ENCODE measurements at regions not wholly inside any gene's neighbourhood (a gene's known extent, or its start where the extent isn't known, plus 50 kb on each side); places are given as distances from the start of the nearest gene placed in this dataset.

GRCh38 chr2:7618031-7618430, 700.8 kb downstream of the RNF144A start:
- no peak for DNase-seq
- peaks cover 18% of the 10 kb centered on the region for H3K4me1 Mint-ChIP-seq
- no peak overlapping the region for H3K4me3 Mint-ChIP-seq
- H3K36me3 Mint-ChIP-seq (ENCODE audit: low read depth), result no peaks in the 10 kb centered on the region
- H3K9me3 Mint-ChIP-seq, result no peaks in the 10 kb centered on the region
- no peak overlapping the region for H3K27ac Mint-ChIP-seq
- H3K4me1 ChIP-seq (ENCODE audit: control insufficient read depth, insufficient read depth, low read length), result no peaks in the 10 kb centered on the region
- no peaks in the 10 kb centered on the region for H3K36me3 ChIP-seq (ENCODE audit: control insufficient read depth, insufficient read depth, low read length)
- no peak overlapping the region for H3K9ac ChIP-seq (ENCODE audit: extremely low read depth, low read length, poor library complexity, severe bottlenecking)
- 87 to 100% methylated on average over 2 to 3 of the region's 3 CpGs for WGBS, 2 experiments (ENCODE audit: insufficient coverage in 1 of 2, insufficient read length in 1 of 2)
- H3K9me3 ChIP-seq (ENCODE audit: control insufficient read depth, low read length), result no peaks in the 10 kb centered on the region
- H3K4me3 ChIP-seq (ENCODE audit: low read length), result no peak overlapping the region
- H3K27ac ChIP-seq (ENCODE audit: low read depth, low read length), result no peak overlapping the region
- no peaks in the 10 kb centered on the region for H3K27me3 ChIP-seq (ENCODE audit: control insufficient read depth, insufficient read depth, low read length, poor library complexity, severe bottlenecking)
- no peaks in the 10 kb centered on the region for H3K27me3 Mint-ChIP-seq (ENCODE audit: insufficient read depth)
- no peak for TF ChIP-seq CTCF (conservative IDR thresholded peaks at IDR 0.05)

GRCh38 chr2:7619203-7619970, 702.2 kb downstream of the RNF144A start:
- Histone ChIP-seq H3K36me3 (ENCODE audit: control insufficient read depth, insufficient read depth, low read length) (no peaks in the 10 kb centered on the region), H3K9me3 (ENCODE audit: control insufficient read depth, low read length) (no peaks in the 10 kb centered on the region), H3K27me3 (ENCODE audit: control insufficient read depth, insufficient read depth, low read length, poor library complexity, severe bottlenecking) (no peaks in the 10 kb centered on the region), H3K9ac (ENCODE audit: extremely low read depth, low read length, poor library complexity, severe bottlenecking) (no peak overlapping the region), H3K4me1 (ENCODE audit: control insufficient read depth, insufficient read depth, low read length) (no peaks in the 10 kb centered on the region), H3K27ac (ENCODE audit: low read depth, low read length) (no peak overlapping the region), H3K4me3 (ENCODE audit: low read length) (no peak overlapping the region)
- Mint-ChIP-seq H3K4me1 (peaks cover 18% of the 10 kb centered on the region), H3K27ac (no peak overlapping the region), H3K4me3 (no peak overlapping the region), H3K27me3 (ENCODE audit: insufficient read depth) (no peaks in the 10 kb centered on the region), H3K9me3 (no peaks in the 10 kb centered on the region), H3K36me3 (ENCODE audit: low read depth) (no peaks in the 10 kb centered on the region)
- 85 to 91% methylated on average over 6 to 8 of the region's 8 CpGs for WGBS, 2 experiments (ENCODE audit: insufficient coverage in 1 of 2, insufficient read length in 1 of 2)
- TF ChIP-seq CTCF (conservative IDR thresholded peaks at IDR 0.05), result no peak
- no peak for DNase-seq

GRCh38 chr2:7620255-7620654, 703.0 kb downstream of the RNF144A start:
- Histone ChIP-seq H3K4me3 (ENCODE audit: low read length) (no peak overlapping the region), H3K27me3 (ENCODE audit: control insufficient read depth, insufficient read depth, low read length, poor library complexity, severe bottlenecking) (no peaks in the 10 kb centered on the region), H3K36me3 (ENCODE audit: control insufficient read depth, insufficient read depth, low read length) (no peaks in the 10 kb centered on the region), H3K27ac (ENCODE audit: low read depth, low read length) (no peak overlapping the region), H3K4me1 (ENCODE audit: control insufficient read depth, insufficient read depth, low read length) (no peaks in the 10 kb centered on the region), H3K9me3 (ENCODE audit: control insufficient read depth, low read length) (no peaks in the 10 kb centered on the region), H3K9ac (ENCODE audit: extremely low read depth, low read length, poor library complexity, severe bottlenecking) (no peak overlapping the region)
- H3K27me3 Mint-ChIP-seq (ENCODE audit: insufficient read depth), result no peaks in the 10 kb centered on the region
- H3K9me3 Mint-ChIP-seq, result no peaks in the 10 kb centered on the region
- 100% methylated on average over 1 of the region's 1 CpG; no CpG with 5 or more reads in 1 of the 2 experiments for WGBS, 2 experiments (ENCODE audit: insufficient coverage in 1 of 2, insufficient read length in 1 of 2)
- H3K4me3 Mint-ChIP-seq, result no peak overlapping the region
- H3K4me1 Mint-ChIP-seq, result peaks cover 18% of the 10 kb centered on the region
- no peaks in the 10 kb centered on the region for H3K36me3 Mint-ChIP-seq (ENCODE audit: low read depth)
- no peak overlapping the region for H3K27ac Mint-ChIP-seq
- DNase-seq, result no peak
- TF ChIP-seq CTCF (conservative IDR thresholded peaks at IDR 0.05), result no peak

Measured in endodermal cell (in vitro differentiated cells).